Stimulated activated naive CD8-positive, alpha-beta T cell treated with anti-CD3 and anti-CD28 coated beads, Interleukin-15, Interleukin-2, amounts not matched to agents 100 ng/mL and 50 ng/mL, for 24 hours (primary cell): ENCODE measurements at regions not wholly inside any gene's neighbourhood (a gene's known extent, or its start where the extent isn't known, plus 50 kb on each side); places are given as distances from the start of the nearest gene placed in this dataset.

Source experiments
- H3K27ac Mint-ChIP-seq: one replicate; pipeline ENCODE4 v1.8.0; 2021; ENCODE audit warnings: mild to moderate bottlenecking, mixed read lengths
- H3K27me3 Mint-ChIP-seq: one replicate; pipeline ENCODE4 v1.8.0; 2021; ENCODE audit warnings: mixed read lengths
- H3K36me3 Mint-ChIP-seq: one replicate; pipeline ENCODE4 v1.8.0; 2021; ENCODE audit warnings: low read depth, mixed read lengths
- H3K4me1 Mint-ChIP-seq: one replicate; pipeline ENCODE4 v1.8.0; 2021; ENCODE audit warnings: low read depth, mixed read lengths
- H3K4me3 Mint-ChIP-seq: one replicate; pipeline ENCODE4 v1.8.0; 2021; ENCODE audit warnings: mild to moderate bottlenecking, mixed read lengths
- H3K9me3 Mint-ChIP-seq: one replicate; pipeline ENCODE4 v1.8.0; 2021; ENCODE audit warnings: mixed read lengths

DNA sequence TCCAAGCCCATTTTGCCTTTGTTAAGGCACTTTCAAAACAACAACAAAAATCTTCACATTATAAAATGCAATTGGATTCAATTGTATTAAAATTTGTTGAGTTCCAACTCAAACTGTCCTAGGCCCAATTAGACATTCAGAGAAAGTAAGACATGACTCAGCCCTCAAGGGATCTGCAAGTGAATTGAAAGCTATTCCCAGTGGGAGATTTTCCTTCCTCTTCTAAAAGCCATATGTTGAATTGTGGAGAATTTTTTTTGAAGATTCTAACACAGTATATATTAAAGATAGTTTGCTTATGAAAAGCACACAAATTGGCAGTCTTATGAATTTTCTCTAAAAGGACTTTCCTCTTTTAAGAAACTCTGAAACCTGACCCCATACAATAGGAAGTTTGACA lies 268.0 kb upstream of the PARD3B start:
- no peaks in the 10 kb centered on the region for H3K4me1 Mint-ChIP-seq
- no peaks in the 10 kb centered on the region for H3K36me3 Mint-ChIP-seq
- H3K9me3 Mint-ChIP-seq, result no peaks in the 10 kb centered on the region
- H3K4me3 Mint-ChIP-seq, result no peak overlapping the region
- no peak overlapping the region for H3K27ac Mint-ChIP-seq
- peaks cover 15% of the 10 kb centered on the region for H3K27me3 Mint-ChIP-seq

- Mint-ChIP-seq H3K27ac (no peak overlapping the region), H3K4me1 (no peaks in the 10 kb centered on the region), H3K4me3 (no peak overlapping the region), H3K36me3 (no peaks in the 10 kb centered on the region), H3K9me3 (no peaks in the 10 kb centered on the region), H3K27me3 (peaks cover 22% of the 10 kb centered on the region)
These were observed 266.8 kb upstream of the PARD3B start for GRCh38 chr2:204278454-204278853.

DNA sequence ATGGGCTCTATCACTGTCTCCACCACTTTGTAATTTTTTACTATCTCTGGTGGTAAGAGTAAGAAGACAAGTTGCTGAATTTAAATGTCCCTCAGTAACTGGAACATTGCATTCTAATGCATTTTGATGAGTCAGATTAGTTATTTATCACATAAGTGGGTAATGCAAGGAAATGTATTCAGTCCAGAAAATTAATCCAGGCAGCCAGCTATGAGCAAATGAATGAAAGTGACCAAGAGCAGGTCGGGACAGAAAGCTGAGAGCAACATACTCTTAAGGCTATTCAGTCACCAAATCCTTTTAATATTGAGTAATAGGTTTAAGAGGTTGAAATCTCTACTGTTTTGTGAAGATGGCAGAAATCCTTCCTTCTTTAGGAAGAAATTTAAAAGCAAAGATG lies 265.5 kb upstream of the PARD3B start:
- Mint-ChIP-seq H3K4me3 (no peak overlapping the region), H3K36me3 (no peaks in the 10 kb centered on the region), H3K27me3 (peaks cover 27% of the 10 kb centered on the region), H3K27ac (no peak overlapping the region), H3K9me3 (no peaks in the 10 kb centered on the region), H3K4me1 (no peaks in the 10 kb centered on the region)

DNA sequence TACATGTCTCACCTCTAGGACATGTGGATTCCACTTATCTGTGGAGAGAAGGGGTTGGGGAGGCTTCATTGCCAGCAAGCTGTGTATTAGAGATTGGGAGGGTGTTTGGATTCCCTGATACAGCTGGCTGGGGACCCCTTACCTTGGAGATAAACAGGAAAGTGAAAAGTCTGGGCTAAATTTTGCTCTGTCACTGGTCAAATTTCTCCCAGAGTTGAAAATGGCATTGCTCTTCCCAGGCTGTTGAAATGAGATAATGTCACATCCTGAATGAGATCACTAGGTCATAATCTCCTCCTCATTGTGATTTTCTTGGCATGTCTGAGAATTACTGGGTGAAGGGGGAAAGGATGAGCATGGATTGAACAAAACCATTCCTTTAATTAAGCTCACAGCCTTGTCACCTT lies 265.0 kb upstream of the PARD3B start:
- Mint-ChIP-seq H3K4me1 (no peaks in the 10 kb centered on the region), H3K27ac (no peak overlapping the region), H3K9me3 (no peaks in the 10 kb centered on the region), H3K4me3 (no peak overlapping the region), H3K27me3 (peaks cover 27% of the 10 kb centered on the region), H3K36me3 (no peaks in the 10 kb centered on the region)

- Mint-ChIP-seq H3K4me3 (no peak overlapping the region), H3K27ac (no peak overlapping the region), H3K9me3 (no peaks in the 10 kb centered on the region), H3K27me3 (peaks cover 27% of the 10 kb centered on the region), H3K36me3 (no peaks in the 10 kb centered on the region), H3K4me1 (no peaks in the 10 kb centered on the region)
These were observed 263.2 kb upstream of the PARD3B start for GRCh38 chr2:204282081-204282480.

DNA sequence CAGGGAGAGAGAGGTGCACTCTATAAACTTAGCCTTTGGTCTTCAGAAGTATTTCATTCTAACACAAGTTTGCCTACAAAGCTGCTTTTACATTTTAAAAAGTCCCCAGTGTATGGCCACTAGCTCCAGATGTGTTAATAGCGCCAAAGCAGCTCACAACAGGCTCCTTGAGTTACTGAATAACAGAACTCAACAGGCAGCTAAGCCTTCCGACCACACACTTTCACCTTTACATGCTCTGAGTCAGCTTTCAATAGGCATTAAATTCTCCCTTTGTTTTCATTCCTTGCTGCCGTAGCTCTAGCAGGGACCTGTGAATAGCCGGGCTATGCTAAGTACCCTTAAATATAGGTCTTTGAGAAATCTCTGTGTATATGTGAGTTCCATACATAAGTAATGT lies 262.8 kb upstream of the PARD3B start:
- Mint-ChIP-seq H3K4me3 (no peak overlapping the region), H3K27ac (no peak overlapping the region), H3K36me3 (no peaks in the 10 kb centered on the region), H3K27me3 (peaks cover 31% of the 10 kb centered on the region), H3K9me3 (no peaks in the 10 kb centered on the region), H3K4me1 (no peaks in the 10 kb centered on the region)

GRCh38 chr2:204289066-204289465 lies 256.2 kb upstream of the PARD3B start:
- Mint-ChIP-seq H3K27ac (no peak overlapping the region), H3K4me1 (no peaks in the 10 kb centered on the region), H3K27me3 (peaks cover 28% of the 10 kb centered on the region), H3K9me3 (no peaks in the 10 kb centered on the region), H3K36me3 (no peaks in the 10 kb centered on the region), H3K4me3 (no peak overlapping the region)

DNA sequence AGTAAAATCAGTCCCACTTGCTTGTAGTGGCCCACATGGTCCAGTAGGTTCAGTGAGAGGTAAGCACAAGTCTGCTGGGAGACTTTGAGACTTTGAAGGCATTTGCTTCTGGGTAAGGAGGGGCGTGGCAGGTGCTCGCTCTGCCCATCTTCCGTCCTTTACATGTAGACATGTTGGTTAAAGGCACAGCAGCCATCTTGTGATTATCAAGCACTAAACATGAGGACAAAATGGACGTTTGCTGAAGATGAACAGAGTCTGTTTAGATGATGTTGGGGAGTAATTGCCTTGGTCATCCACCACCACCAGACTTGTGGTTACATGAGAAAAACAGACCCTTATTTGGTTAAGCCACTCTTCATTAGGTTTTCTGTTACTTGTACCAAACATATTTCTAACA lies 252.8 kb upstream of the PARD3B start:
- H3K36me3 Mint-ChIP-seq, result no peaks in the 10 kb centered on the region
- peaks cover 26% of the 10 kb centered on the region for H3K27me3 Mint-ChIP-seq
- no peak overlapping the region for H3K4me3 Mint-ChIP-seq

GRCh38 chr2:204293884-204294747 lies 251.2 kb upstream of the PARD3B start:
- no peak overlapping the region for H3K4me3 Mint-ChIP-seq
- H3K27ac Mint-ChIP-seq, result no peak overlapping the region
- H3K9me3 Mint-ChIP-seq, result no peaks in the 10 kb centered on the region
- no peaks in the 10 kb centered on the region for H3K36me3 Mint-ChIP-seq
- peaks cover 22% of the 10 kb centered on the region for H3K27me3 Mint-ChIP-seq
- no peaks in the 10 kb centered on the region for H3K4me1 Mint-ChIP-seq

More for the DNA sequence above, 252.8 kb upstream of the PARD3B start:
- no peaks in the 10 kb centered on the region for H3K4me1 Mint-ChIP-seq
- H3K27ac Mint-ChIP-seq, result no peak overlapping the region
- no peaks in the 10 kb centered on the region for H3K9me3 Mint-ChIP-seq

DNA sequence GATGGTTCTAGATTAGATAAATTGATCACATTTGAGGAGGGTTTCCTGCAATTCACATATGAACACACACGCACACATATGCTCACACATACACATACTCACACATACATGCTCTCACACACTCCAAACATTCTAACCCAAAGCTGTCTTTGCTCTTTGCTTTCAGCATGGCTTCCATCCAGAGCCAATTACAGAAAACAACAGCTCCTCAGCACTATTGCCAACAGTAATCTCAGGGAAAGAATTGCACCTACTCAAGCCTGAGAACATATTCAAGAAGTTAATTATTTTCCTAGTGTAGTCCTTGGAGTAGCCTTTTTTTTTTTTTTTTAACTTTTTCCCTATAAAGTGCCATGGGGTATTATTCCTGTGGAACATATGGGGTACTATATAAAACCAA lies 246.9 kb upstream of the PARD3B start:
- Mint-ChIP-seq H3K27me3 (peaks cover 8% of the 10 kb centered on the region), H3K4me1 (no peaks in the 10 kb centered on the region), H3K4me3 (no peak overlapping the region), H3K36me3 (no peaks in the 10 kb centered on the region), H3K27ac (no peak overlapping the region), H3K9me3 (no peaks in the 10 kb centered on the region)

- Mint-ChIP-seq H3K9me3 (no peaks in the 10 kb centered on the region), H3K27ac (no peak overlapping the region), H3K27me3 (peaks cover 8% of the 10 kb centered on the region), H3K36me3 (no peaks in the 10 kb centered on the region), H3K4me1 (no peaks in the 10 kb centered on the region), H3K4me3 (no peak overlapping the region)
These were observed 245.5 kb upstream of the PARD3B start for GRCh38 chr2:204299766-204300165.

DNA sequence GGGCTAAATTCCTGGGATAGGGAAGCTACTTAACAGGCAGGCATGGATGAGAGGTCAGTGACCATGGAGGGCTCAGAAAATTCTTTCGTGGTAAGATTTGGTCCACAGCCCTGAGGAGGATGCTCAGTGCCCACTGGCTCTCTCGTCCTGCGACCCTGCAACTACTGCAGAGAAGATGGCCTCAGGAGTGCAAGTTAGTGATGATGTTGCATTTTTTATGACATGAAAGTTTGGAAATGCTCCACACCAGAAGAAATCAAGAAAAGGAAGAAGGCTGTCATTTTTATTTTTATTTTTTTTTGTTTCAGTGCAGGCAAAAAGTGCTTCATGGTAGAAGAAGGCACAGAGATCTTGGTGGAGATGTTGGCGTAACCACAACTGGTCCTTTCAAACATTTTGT lies 238.6 kb upstream of the PARD3B start:
- Mint-ChIP-seq H3K9me3 (no peaks in the 10 kb centered on the region), H3K4me1 (no peaks in the 10 kb centered on the region), H3K27ac (no peak overlapping the region), H3K27me3 (peaks cover 4% of the 10 kb centered on the region), H3K36me3 (no peaks in the 10 kb centered on the region), H3K4me3 (no peak overlapping the region)

- no peaks in the 10 kb centered on the region for H3K36me3 Mint-ChIP-seq
- H3K27me3 Mint-ChIP-seq, result peaks cover 10% of the 10 kb centered on the region
- H3K4me3 Mint-ChIP-seq, result no peak overlapping the region
- H3K4me1 Mint-ChIP-seq, result no peaks in the 10 kb centered on the region
- no peak overlapping the region for H3K27ac Mint-ChIP-seq
- no peaks in the 10 kb centered on the region for H3K9me3 Mint-ChIP-seq
These were observed 233.2 kb upstream of the PARD3B start for GRCh38 chr2:204312105-204312504.

GRCh38 chr2:204313256-204313655 lies 232.0 kb upstream of the PARD3B start:
- Mint-ChIP-seq H3K9me3 (no peaks in the 10 kb centered on the region), H3K4me3 (no peak overlapping the region), H3K36me3 (no peaks in the 10 kb centered on the region), H3K27ac (no peak overlapping the region), H3K4me1 (no peaks in the 10 kb centered on the region), H3K27me3 (peaks cover 10% of the 10 kb centered on the region)

DNA sequence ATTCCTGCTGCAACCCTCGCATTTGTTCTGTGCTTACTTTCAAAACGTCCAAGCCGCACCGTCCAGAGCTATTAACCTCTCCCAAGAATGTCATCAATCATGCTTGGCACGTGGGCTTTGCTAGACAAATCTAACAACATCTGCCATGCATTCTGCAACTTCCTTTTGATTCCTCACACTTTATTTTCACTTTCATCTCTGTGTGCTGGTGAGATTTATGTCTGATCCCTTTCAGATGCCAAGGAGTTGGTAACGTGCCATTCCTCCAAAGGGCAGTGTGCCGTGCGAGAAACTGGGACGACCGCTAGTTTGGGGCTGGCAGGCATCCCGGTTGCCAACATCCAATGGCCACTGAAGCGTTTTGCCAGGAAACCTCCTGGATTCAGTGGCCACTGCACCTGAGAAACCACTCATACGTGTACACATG lies 230.0 kb upstream of the PARD3B start:
- Mint-ChIP-seq H3K4me3 (no peak overlapping the region), H3K36me3 (no peaks in the 10 kb centered on the region), H3K27ac (no peak overlapping the region), H3K27me3 (peaks cover 10% of the 10 kb centered on the region), H3K4me1 (no peaks in the 10 kb centered on the region), H3K9me3 (no peaks in the 10 kb centered on the region)

DNA sequence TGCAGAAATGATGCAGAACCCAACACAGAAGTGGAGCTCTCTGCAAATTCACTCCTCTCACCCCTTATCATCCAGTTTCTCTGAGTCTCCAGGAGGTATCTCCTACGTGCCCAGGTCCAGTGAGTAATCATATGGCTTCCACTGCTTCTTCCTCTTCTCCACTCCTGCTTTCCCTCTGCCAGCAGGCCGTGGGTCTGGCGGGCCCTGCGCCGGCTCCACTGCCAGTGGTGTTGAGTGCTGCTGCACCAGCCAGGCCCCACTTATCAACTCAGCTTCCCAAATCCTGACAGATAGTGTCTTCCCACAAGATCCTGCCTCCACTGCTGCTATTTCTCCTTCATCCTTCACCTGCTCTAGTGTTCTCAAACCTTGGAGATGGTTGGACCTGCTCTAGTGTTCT lies 227.6 kb upstream of the PARD3B start:
- Mint-ChIP-seq H3K36me3 (no peaks in the 10 kb centered on the region), H3K27ac (no peak overlapping the region), H3K27me3 (peaks cover 10% of the 10 kb centered on the region), H3K4me3 (no peak overlapping the region), H3K9me3 (no peaks in the 10 kb centered on the region), H3K4me1 (no peaks in the 10 kb centered on the region)
